MCF 10A (cell line): ENCODE measurements at regions not wholly inside any gene's neighbourhood (a gene's known extent, or its start where the extent isn't known, plus 50 kb on each side); places are given as distances from the start of the nearest gene placed in this dataset.
A peak's percentile ranks its signal among the peaks of the same experiment; 100 is the strongest.

Source experiments
- BruUV-seq: library from RNA; stranded (reverse); fragments of 400-500 nt; replicated peaks from 2 replicates; lab custom pipeline; 2021; lab: Mats Ljungman, UMichigan
- CTCF ChIA-PET: fragments of 300-600 bp; sonication (Branson Sonifier 250); formaldehyde crosslinking; extraction: SDS; loops from one replicate; lab custom pipeline; 2021; ENCODE audit warnings: antibody characterized with exemption, inconsistent platforms; lab: Yijun Ruan, JAX
- POLR2A ChIA-PET: fragments of 300-600, 350-650 bp; sonication (Branson Sonifier 250); formaldehyde crosslinking; extraction: SDS; loops from one replicate; lab custom pipeline; 2020; ENCODE audit warnings: antibody characterized with exemption, inconsistent platforms; lab: Yijun Ruan, JAX
- DNase-seq: peaks from one replicate; pipeline ENCODE4 v3.0.0-alpha.2; 2018; ENCODE audit not compliant: unreplicated experiment
- H3K27ac Mint-ChIP-seq: one replicate; pipeline ENCODE4 v1.8.0; 2022; ENCODE audit warnings: mild to moderate bottlenecking, low read depth, mixed read lengths; ENCODE audit not compliant: unreplicated experiment
- H3K27me3 Mint-ChIP-seq: one replicate; pipeline ENCODE4 v1.8.0; 2022; ENCODE audit warnings: mixed read lengths; ENCODE audit not compliant: insufficient read depth, unreplicated experiment
- H3K36me3 Mint-ChIP-seq: one replicate; pipeline ENCODE4 v1.8.0; 2022; ENCODE audit warnings: mild to moderate bottlenecking, moderate library complexity, mixed read lengths; ENCODE audit not compliant: insufficient read depth, unreplicated experiment
- H3K4me1 Mint-ChIP-seq: one replicate; pipeline ENCODE4 v1.8.0; 2022; ENCODE audit warnings: mixed read lengths; ENCODE audit not compliant: insufficient read depth, unreplicated experiment
- H3K4me3 Mint-ChIP-seq: one replicate; pipeline ENCODE4 v1.8.0; 2022; ENCODE audit warnings: mild to moderate bottlenecking, moderate library complexity, mixed read lengths; ENCODE audit not compliant: unreplicated experiment
- H3K9me3 Mint-ChIP-seq: one replicate; pipeline ENCODE4 v1.8.0; 2022; ENCODE audit warnings: mixed read lengths; ENCODE audit not compliant: unreplicated experiment
- CTCF ChIP-seq: fragments of 200-600 bp; IDR thresholded peaks from one replicate; pipeline ENCODE4 v1.8.0; 2022; ENCODE audit warnings: antibody characterized with exemption, mild to moderate bottlenecking; ENCODE audit not compliant: unreplicated experiment
- intact Hi-C: fragments of 100-400 bp; cut with micrococcal nuclease; formaldehyde crosslinking; loops from 2 replicates; pipeline ENCODE4 v1.14.1; 2022

GRCh38 chr14:97107760-97108159 is 310.6 kb downstream of the VRK1 start:
- Mint-ChIP-seq H3K9me3 (no peaks in the 10 kb centered on the region), H3K4me1 (no peaks in the 10 kb centered on the region), H3K36me3 (no peaks in the 10 kb centered on the region), H3K27me3 (peaks cover 24% of the 10 kb centered on the region), H3K27ac (no peak overlapping the region), H3K4me3 (no peak overlapping the region)
- DNase-seq, result peak; percentile 14
- POLR2A ChIA-PET, result no interaction called here
- CTCF ChIA-PET, result no interaction called here
- BruUV-seq, result no TSS peak
- no peak for TF ChIP-seq CTCF
- intact Hi-C loops, result no loop called here

GRCh38 chr14:97109234-97109633 is 312.1 kb downstream of the VRK1 start:
- TF ChIP-seq CTCF, result no peak
- intact Hi-C loops, result no loop called here
- no peaks in the 10 kb centered on the region for H3K4me1 Mint-ChIP-seq
- H3K4me3 Mint-ChIP-seq, result no peak overlapping the region
- DNase-seq, result no peak
- CTCF ChIA-PET, result interaction anchor here (0.6 to 1.1 kb wide), 3 partner anchors 13 to 535 kb away, joined by 3 read pairs; no protein-coding TSS in a partner anchor
- BruUV-seq, result no TSS peak
- H3K9me3 Mint-ChIP-seq, result no peaks in the 10 kb centered on the region
- POLR2A ChIA-PET, result no interaction called here
- H3K36me3 Mint-ChIP-seq, result no peaks in the 10 kb centered on the region
- H3K27me3 Mint-ChIP-seq, result peaks cover 10% of the 10 kb centered on the region
- no peak overlapping the region for H3K27ac Mint-ChIP-seq

- TF ChIP-seq CTCF, result no peak
- peak; percentile 64 for DNase-seq
- ChIA-PET CTCF (no interaction called here), POLR2A (interaction anchor here (0.7 kb wide), 1 partner anchor 25 kb away, joined by 3 read pairs; no protein-coding TSS in a partner anchor)
- Mint-ChIP-seq H3K27ac (no peak overlapping the region), H3K9me3 (no peaks in the 10 kb centered on the region), H3K4me3 (no peak overlapping the region), H3K4me1 (no peaks in the 10 kb centered on the region), H3K27me3 (peaks cover 21% of the 10 kb centered on the region), H3K36me3 (no peaks in the 10 kb centered on the region)
- no TSS peak for BruUV-seq
- intact Hi-C loops, result no loop called here
Measured at GRCh38 chr14:97113339-97113738, 316.2 kb downstream of the VRK1 start.

- POLR2A ChIA-PET, result no interaction called here
- CTCF ChIA-PET, result no interaction called here
- BruUV-seq, result no TSS peak
- H3K4me1 Mint-ChIP-seq, result no peaks in the 10 kb centered on the region
- H3K4me3 Mint-ChIP-seq, result no peak overlapping the region
- no peaks in the 10 kb centered on the region for H3K9me3 Mint-ChIP-seq
- intact Hi-C loops, result no loop called here
- peaks cover 21% of the 10 kb centered on the region for H3K27me3 Mint-ChIP-seq
- H3K36me3 Mint-ChIP-seq, result no peaks in the 10 kb centered on the region
- no peak for DNase-seq
- no peak overlapping the region for H3K27ac Mint-ChIP-seq
- no peak for TF ChIP-seq CTCF
Measured at GRCh38 chr14:97116546-97116945, 319.4 kb downstream of the VRK1 start.
